PFSK-1 (cell line): ENCODE measurements at regions not wholly inside any gene's neighbourhood (a gene's known extent, or its start where the extent isn't known, plus 50 kb on each side); places are given as distances from the start of the nearest gene placed in this dataset.

Experiments used
- FOXP2 ChIP-seq: optimal IDR thresholded peaks from 2 replicates; pipeline ENCODE3; 2011; ENCODE audit warnings: borderline replicate concordance, control low read depth, inconsistent platforms; ENCODE audit not compliant: insufficient read depth; ENCODE audit errors: extremely low read length, extremely low read depth
- POLR2AphosphoS5 ChIP-seq: IDR thresholded peaks from 2 replicates; pipeline ENCODE4 v1.6.1; 2012; ENCODE audit warnings: low read depth, mild to moderate bottlenecking, control low read depth, low read length, moderate library complexity
- SIN3A ChIP-seq: IDR thresholded peaks from 2 replicates; pipeline ENCODE4 v1.6.1; 2012; ENCODE audit warnings: mild to moderate bottlenecking, low read length, moderate library complexity, borderline replicate concordance; ENCODE audit not compliant: insufficient read depth
- TAF1 ChIP-seq: IDR thresholded peaks from 2 replicates; pipeline ENCODE4 v1.6.1; 2012; ENCODE audit warnings: low read length, control low read depth, borderline replicate concordance; ENCODE audit not compliant: insufficient read depth
- TF ChIP-seq, protein P1 (sequence below), 2 experiments: IDR thresholded peaks; 2 replicates each; pipeline versions ENCODE4 v1.6.1 to v1.8.0; 2011 to 2012; ENCODE audit warnings: low read depth in 2 of 2, low read length in 2 of 2, control low read depth in 1 of 2, inconsistent platforms in 1 of 2, mild to moderate bottlenecking in 1 of 2, moderate library complexity in 1 of 2; ENCODE audit not compliant: insufficient read depth in 1 of 2

- TF ChIP-seq, protein P1, sequence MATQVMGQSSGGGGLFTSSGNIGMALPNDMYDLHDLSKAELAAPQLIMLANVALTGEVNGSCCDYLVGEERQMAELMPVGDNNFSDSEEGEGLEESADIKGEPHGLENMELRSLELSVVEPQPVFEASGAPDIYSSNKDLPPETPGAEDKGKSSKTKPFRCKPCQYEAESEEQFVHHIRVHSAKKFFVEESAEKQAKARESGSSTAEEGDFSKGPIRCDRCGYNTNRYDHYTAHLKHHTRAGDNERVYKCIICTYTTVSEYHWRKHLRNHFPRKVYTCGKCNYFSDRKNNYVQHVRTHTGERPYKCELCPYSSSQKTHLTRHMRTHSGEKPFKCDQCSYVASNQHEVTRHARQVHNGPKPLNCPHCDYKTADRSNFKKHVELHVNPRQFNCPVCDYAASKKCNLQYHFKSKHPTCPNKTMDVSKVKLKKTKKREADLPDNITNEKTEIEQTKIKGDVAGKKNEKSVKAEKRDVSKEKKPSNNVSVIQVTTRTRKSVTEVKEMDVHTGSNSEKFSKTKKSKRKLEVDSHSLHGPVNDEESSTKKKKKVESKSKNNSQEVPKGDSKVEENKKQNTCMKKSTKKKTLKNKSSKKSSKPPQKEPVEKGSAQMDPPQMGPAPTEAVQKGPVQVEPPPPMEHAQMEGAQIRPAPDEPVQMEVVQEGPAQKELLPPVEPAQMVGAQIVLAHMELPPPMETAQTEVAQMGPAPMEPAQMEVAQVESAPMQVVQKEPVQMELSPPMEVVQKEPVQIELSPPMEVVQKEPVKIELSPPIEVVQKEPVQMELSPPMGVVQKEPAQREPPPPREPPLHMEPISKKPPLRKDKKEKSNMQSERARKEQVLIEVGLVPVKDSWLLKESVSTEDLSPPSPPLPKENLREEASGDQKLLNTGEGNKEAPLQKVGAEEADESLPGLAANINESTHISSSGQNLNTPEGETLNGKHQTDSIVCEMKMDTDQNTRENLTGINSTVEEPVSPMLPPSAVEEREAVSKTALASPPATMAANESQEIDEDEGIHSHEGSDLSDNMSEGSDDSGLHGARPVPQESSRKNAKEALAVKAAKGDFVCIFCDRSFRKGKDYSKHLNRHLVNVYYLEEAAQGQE (IDR thresholded peaks at IDR 0.05; ENCODE audit: insufficient read depth in 1 of 2, low read depth in 2 of 2, low read length in 2 of 2) = no peak
- TF ChIP-seq POLR2AphosphoS5 = no peak
- no peak for TF ChIP-seq SIN3A
- TF ChIP-seq TAF1 = no peak
- no peak for TF ChIP-seq FOXP2
Observed at GRCh38 chr4:26001816-26002215, 87.8 kb downstream of the SMIM20 start.

- TF ChIP-seq FOXP2 (no peak), TAF1 (no peak), SIN3A (no peak), POLR2AphosphoS5 (no peak)
- TF ChIP-seq, protein P1 (IDR thresholded peaks at IDR 0.05; ENCODE audit: insufficient read depth in 1 of 2, low read depth in 2 of 2, low read length in 2 of 2) = no peak
Observed at GRCh38 chr4:26003056-26003455, 89.0 kb downstream of the SMIM20 start.

GRCh38 chr4:26004290-26004689, 90.3 kb downstream of the SMIM20 start:
- TF ChIP-seq SIN3A (no peak), TAF1 (no peak), POLR2AphosphoS5 (no peak), FOXP2 (no peak)

DNA sequence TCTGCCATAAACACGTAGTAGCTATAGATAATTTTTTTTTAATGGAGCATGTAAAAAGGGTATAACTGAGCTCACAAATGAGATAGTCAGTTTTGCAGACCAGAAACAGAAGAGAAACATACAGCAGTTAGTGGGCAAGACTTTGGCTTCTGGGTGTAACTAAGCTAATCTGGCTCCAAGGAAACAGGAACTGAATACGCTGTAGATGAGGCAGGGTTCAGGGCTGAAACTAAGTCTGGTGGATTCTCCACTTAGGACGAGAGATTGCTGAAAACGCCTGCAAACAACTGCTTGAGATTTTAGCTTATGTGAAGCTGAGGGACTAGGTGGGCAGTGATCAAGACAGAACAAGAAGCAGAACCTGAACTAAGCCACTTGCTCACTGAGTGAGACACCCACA, 91.7 kb downstream of the SMIM20 start:
- TF ChIP-seq TAF1 (no peak), FOXP2 (no peak), POLR2AphosphoS5 (no peak), SIN3A (no peak)
- TF ChIP-seq, protein P1 (IDR thresholded peaks at IDR 0.05; ENCODE audit: insufficient read depth in 1 of 2, low read depth in 2 of 2, low read length in 2 of 2) = no peak

- TF ChIP-seq, protein P1 (IDR thresholded peaks at IDR 0.05; ENCODE audit: insufficient read depth in 1 of 2, low read depth in 2 of 2, low read length in 2 of 2) = no peak
- TF ChIP-seq FOXP2 = no peak
- TF ChIP-seq POLR2AphosphoS5 = no peak
- TF ChIP-seq SIN3A = no peak
- no peak for TF ChIP-seq TAF1
Observed at GRCh38 chr4:26008737-26009136, 94.7 kb downstream of the SMIM20 start.
